ENCODE measurements at regions not wholly inside any gene's neighbourhood (a gene's known extent, or its start where the extent isn't known, plus 50 kb on each side); places are given as distances from the start of the nearest gene placed in this dataset.

DNA sequence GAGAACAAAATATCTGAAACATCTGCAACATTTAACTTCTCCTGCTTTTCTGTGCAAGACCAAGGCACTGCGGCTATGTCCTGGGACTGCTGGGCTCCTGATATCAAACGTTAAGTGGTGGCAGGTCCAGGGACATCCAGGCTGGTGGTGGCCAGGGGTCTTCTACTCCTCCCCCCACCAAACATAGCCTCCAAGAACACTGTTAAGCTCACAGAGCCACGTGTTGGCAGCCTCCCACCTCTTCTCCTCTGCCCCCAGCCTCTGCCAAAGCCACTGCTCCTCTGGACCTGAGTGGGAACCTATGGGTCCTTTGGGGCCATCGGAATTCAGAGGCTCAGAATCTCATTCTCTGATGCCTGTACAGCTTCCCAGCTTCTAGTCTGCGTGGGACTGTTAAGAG lies 325.7 kb downstream of the ARRDC4 start:
- H3K79me2 ChIP-seq (ENCODE audit: control insufficient read depth, insufficient read depth, low read length) = no peaks in the 10 kb centered on the region
- FAIRE-seq (no peak), DNase-seq (ENCODE audit: low read depth, low spot score) (no peak)
- dilution Hi-C loops (cut with MboI; ENCODE audit: extremely low pct_ligation_motif_present, low sequenced_read_pairs) = no loop called here
- intact Hi-C loops (cut with micrococcal nuclease) = no loop called here
- H3K9me1 ChIP-seq (replicated peaks; ENCODE audit: control insufficient read depth, extremely low read depth, insufficient read depth, low read length) = no peaks in the 10 kb centered on the region
- H3K9me3 ChIP-seq (replicated peaks; ENCODE audit: control insufficient read depth, insufficient read depth, low read length) = no peaks in the 10 kb centered on the region
- ChIA-PET CTCF (interaction anchor here (0.7 to 1.1 kb wide), 2 partner anchors 10 to 26 kb away, joined by 3 read pairs; no protein-coding TSS in a partner anchor), POLR2A (no interaction called here)
- TF ChIP-seq MYC (IDR thresholded peaks at IDR 0.05; ENCODE audit: low read depth, low read length) = no peak
- TF ChIP-seq POLR2A (IDR thresholded peaks at IDR 0.05; ENCODE audit: low read depth, low read length) = no peak
- no peak for TF ChIP-seq GATA2 (IDR thresholded peaks at IDR 0.05; ENCODE audit: insufficient read depth, insufficient read length, low read depth, low read length)
- no peak for TF ChIP-seq CTCF (IDR thresholded peaks at IDR 0.05; ENCODE audit: extremely low read depth in 1 of 2, insufficient read depth in 1 of 2, low read depth in 1 of 2, low read length in 2 of 2)
- no peak for TF ChIP-seq FOS (IDR thresholded peaks at IDR 0.05; ENCODE audit: borderline replicate concordance, insufficient read depth, low read length)
- no peak for TF ChIP-seq EZH2 (IDR thresholded peaks at IDR 0.05; ENCODE audit: borderline replicate concordance, low read depth, low read length, severe bottlenecking)
- TF ChIP-seq JUN (IDR thresholded peaks at IDR 0.05; ENCODE audit: borderline replicate concordance, insufficient read depth, insufficient read length, low read depth) = no peak
- no peak for TF ChIP-seq MAX (IDR thresholded peaks at IDR 0.05; ENCODE audit: insufficient read depth, insufficient read length)
- no peak for TF ChIP-seq POLR2AphosphoS5 (IDR thresholded peaks at IDR 0.05; ENCODE audit: insufficient read depth, low read depth, low read length)
- no peak overlapping the region for H3K4me2 ChIP-seq (ENCODE audit: insufficient read depth, low read length)
- no peaks in the 10 kb centered on the region for H4K20me1 ChIP-seq (replicated peaks; ENCODE audit: control insufficient read depth, extremely low read depth, insufficient read depth, low read length)
- no peak overlapping the region for H3K27ac ChIP-seq (ENCODE audit: insufficient read depth, low read depth, low read length)
- no peak overlapping the region for H3K9ac ChIP-seq (replicated peaks; ENCODE audit: extremely low read depth, insufficient read depth, low read length)
- H3K4me3 ChIP-seq (replicated peaks in 1 of 3; ENCODE audit: insufficient read depth in 1 of 3, low read depth in 1 of 3, low read length in 3 of 3) = no peak overlapping the region
- no peaks in the 10 kb centered on the region for H3K4me1 ChIP-seq (ENCODE audit: control insufficient read depth, extremely low read depth, insufficient read depth, low read length)
- H3K36me3 ChIP-seq (ENCODE audit: control insufficient read depth in 2 of 2, extremely low read depth in 1 of 2, insufficient read depth in 2 of 2, low read length in 2 of 2) = no peaks in the 10 kb centered on the region
- no TSS peak for BruUV-seq (replicated peaks)
- no peaks in the 10 kb centered on the region for H3K27me3 ChIP-seq (ENCODE audit: control insufficient read depth in 2 of 2, insufficient read depth in 2 of 2, low read length in 2 of 2)
- no peak overlapping the region for H2AFZ ChIP-seq (ENCODE audit: low read depth, low read length)
